NCI-H226 (cell line): ENCODE measurements at regions not wholly inside any gene's neighbourhood (a gene's known extent, or its start where the extent isn't known, plus 50 kb on each side); places are given as distances from the start of the nearest gene placed in this dataset.
"Not testable (repeated sequence)": the region's sequence is repeated elsewhere in the genome, so short reads cannot be mapped to it uniquely, and the experiment has no call there.

Experiments used
- DNase-seq: peaks from one replicate; pipeline ENCODE4 v3.0.0-alpha.2; 2015

- DNase-seq, result peak; percentile 92
Measured at GRCh38 chr4:66575008-66575696, 904.9 kb upstream of the EPHA5 start.

DNA sequence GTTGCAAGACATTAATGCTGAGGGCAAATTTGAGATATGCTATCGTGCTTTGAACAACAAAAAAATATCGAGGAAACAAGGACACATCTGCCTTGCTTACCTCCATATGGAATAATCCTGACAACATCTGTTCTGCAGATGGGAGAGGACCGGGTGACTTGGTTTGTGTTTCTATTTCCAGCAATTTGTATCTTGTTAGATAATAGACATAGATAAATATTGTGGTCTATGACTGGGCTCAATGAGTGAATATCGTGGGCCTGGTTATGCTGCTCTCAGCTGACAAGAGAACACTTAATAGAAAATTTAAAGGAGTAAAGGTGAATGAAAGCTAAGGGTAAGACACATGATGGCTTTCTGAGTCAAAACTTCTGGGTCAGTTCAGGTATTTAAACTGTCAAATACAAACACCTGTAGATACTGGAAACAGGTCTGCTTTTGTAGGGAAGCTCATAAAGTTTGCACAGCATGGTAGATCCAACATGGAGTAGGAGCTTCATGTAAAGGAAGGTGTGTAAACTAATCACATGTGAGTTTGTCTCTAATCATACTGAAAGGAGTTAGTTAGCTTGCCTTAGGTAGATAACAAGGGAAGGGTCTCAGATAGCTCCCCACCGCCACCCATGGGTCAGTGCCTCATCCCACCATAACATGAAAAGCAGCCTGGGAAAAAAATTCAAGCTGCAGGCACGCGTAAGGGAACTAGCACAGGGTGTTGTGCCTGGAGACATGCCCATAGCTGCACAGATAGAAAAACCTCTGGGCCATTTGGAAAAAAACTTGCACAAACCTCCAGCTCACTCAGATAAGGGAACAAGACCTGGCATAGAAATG, 904.1 kb upstream of the EPHA5 start:
- DNase-seq, result peak; percentile 83

DNA sequence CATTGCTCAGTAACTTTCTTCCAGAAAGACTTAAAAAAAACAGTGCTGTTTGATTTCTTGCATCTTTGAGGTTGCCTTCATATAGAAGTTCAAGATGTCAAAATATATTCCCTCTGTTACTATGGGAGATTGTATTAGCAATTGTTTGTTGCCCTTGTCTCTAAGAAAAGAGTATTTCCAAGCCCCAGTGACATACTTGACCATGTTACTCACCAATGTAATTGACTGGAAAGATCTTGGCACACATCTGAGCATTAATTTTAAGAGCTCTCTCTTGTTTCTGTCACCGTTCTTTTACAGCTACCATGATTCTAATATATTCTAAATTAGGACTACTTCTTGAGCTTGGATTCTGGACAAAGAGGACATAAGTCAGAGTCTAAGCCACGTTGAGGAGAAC, 902.7 kb upstream of the EPHA5 start:
- DNase-seq, result peak; percentile 59

GRCh38 chr4:66571145-66571695, 900.9 kb upstream of the EPHA5 start:
- DNase-seq, result no peak

DNA sequence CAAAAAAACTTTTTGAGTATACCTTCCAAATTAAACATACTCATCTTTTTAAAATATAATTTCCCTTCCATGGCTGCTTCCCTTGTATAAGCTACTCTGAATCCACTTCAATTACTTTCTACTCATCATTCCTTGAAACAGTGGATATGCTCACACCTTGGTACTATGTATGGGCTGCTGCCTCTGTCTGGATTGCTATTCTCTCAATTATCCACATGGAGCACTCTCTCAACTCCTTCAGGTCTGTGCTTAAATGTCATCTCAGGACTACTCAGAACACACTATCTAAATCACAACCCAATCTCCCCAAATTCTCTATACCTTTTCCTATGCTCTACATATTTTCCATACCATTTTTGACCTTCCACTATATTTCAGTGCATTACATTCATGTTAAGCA, 898.9 kb upstream of the EPHA5 start:
- DNase-seq, result no peak

DNA sequence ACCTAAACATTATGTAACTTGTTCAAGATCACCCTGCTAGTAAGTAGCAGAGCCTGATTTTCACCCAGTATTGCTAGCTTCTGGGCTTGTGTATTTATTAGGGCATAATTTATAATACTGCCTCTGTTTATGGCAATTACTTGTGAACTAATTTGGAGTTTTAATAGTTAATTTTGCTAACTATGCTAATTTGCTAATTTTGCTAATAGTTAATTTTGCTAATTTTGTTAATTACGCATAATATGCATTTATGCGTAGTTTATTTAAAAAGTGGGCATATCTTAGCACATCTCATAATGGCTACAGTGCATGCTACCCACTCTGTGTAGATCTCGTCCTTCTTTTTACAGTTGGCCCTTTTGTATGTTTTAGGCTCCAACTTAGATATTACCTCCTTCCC, 898.1 kb upstream of the EPHA5 start:
- DNase-seq, result no peak

DNA sequence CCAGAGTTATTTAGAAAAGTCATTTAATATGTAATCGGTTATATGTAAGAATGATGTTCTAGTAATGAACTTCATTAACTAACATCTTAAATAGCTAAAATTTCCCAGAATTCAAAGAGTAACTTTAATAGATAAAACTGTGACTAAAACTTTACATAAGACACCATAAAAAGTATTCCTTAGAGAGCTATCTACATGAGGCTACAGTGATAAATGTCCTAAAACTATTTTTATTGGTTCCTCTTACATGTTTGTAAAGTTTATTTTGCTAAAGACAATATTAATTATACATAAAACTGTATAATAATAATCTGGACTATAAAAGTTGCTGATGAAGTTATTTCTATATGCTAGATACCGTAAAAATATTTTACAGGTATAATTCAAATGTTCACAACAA, 897.7 kb upstream of the EPHA5 start:
- DNase-seq, result no peak

- no peak for DNase-seq
Measured at GRCh38 chr4:66567551-66567950, 897.3 kb upstream of the EPHA5 start.

GRCh38 chr4:66565801-66566200, 895.5 kb upstream of the EPHA5 start:
- DNase-seq, result peak; percentile 32

- DNase-seq, result peak; percentile 86
Measured at GRCh38 chr4:66564901-66565651, 894.8 kb upstream of the EPHA5 start.

GRCh38 chr4:66562276-66562806, 892.1 kb upstream of the EPHA5 start:
- no peak for DNase-seq

DNA sequence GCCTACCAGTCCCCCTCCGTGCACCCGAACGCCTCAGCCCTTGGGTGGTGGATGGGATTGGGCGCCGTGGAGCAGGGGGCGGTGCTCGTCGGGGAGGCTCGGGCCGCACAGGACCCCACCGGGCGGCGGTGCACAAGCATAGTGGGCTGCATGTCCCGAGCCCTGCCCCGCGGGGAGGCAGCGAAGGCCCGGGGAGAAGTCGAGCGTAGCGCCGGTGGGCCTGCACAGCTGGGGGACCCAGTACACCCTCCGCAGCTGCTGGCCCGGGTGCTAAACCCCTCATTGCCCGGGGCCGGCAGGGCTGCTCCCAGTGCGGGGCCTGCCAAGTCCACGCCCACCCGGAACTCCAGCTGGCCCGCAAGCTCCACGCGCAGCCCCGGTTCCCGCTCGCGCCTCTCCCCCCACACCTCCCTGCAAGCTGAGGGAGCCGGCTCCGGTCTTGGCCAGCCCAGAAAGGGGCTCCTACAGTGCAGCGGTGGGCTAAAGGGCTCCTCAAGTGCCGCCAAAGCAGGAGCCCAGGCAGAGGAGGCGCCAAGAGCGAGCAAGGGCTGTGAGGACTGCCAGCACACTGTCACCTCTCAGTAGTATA, 891.3 kb upstream of the EPHA5 start:
- DNase-seq, result not testable (repeated sequence)

- DNase-seq, result no peak
Measured at GRCh38 chr4:66558651-66559050, 888.4 kb upstream of the EPHA5 start.

DNA sequence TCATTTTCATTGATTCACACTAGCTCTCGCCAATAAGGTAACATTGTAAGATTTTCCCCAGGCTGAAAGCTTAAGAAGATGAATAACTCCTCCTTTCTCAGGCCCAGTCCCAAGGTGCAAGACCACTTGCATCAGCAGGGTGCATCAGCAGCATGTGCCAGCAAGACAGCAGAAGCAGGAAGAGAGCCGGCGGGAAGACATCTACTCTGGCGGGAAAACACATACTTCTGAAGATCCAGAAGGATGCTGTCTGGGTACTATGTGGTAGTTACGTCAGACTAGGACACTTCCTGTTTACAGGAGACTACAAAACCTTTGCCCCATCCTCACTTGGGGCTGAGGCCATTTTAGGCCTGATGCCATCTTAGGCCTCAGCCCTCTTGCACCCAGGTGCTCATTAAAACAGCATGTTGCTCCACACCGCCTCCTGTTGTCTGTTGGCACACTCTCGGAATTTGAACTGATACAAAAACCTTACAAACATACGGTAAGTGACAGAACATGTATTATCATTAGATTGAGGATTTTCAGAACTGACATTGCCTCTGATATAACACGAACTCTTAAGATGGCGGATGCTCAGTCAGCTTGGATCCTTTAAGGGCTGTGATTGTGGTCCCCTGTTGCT, 886.5 kb upstream of the EPHA5 start:
- no peak for DNase-seq

- peak; percentile 89 for DNase-seq
Measured at GRCh38 chr4:66555301-66555700, 885.0 kb upstream of the EPHA5 start.

DNA sequence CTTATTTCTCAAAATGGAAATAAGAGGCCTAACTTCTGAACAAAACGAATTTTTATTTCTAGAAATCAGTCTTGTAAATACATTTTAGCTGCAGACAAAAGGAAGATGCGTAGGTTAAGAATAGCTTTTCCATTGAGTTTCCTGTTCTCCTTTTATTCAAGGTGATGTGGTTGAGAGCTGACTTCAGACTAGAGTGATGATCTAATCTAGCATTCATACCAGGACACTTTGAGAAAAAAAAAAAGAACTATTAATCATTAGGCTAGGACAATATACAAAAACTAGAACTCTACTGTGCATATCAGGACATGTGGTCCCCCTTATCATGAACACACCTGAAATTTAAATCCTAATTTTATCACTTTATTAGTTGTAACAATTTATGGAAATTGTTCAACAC, 884.5 kb upstream of the EPHA5 start:
- peak; percentile 63 for DNase-seq

- not testable (repeated sequence) for DNase-seq
Measured at GRCh38 chr4:66545301-66545700, 875.0 kb upstream of the EPHA5 start.

DNA sequence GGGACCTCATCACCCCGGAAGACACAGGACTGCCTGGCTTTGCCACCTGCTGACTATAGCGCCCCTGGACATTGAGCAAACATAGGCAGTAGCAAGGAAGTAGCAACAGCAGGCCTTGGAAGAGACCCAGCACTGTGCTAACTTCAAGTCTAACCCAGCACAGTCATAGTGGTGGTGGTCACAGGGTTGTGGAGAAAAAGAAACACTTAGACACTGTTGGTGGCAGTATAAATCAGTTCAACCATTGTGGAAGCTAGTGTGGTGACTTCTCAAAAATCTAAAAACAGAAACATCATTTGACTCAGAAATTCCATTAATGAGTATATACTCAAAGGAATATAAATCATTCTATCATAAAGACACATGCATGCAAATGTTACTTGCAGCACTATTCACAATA, 874.0 kb upstream of the EPHA5 start:
- no peak for DNase-seq

GRCh38 chr4:66539745-66540144, 869.5 kb upstream of the EPHA5 start:
- DNase-seq, result no peak

- DNase-seq, result peak; percentile 82
Measured at GRCh38 chr4:66524781-66525180, 854.5 kb upstream of the EPHA5 start.

DNA sequence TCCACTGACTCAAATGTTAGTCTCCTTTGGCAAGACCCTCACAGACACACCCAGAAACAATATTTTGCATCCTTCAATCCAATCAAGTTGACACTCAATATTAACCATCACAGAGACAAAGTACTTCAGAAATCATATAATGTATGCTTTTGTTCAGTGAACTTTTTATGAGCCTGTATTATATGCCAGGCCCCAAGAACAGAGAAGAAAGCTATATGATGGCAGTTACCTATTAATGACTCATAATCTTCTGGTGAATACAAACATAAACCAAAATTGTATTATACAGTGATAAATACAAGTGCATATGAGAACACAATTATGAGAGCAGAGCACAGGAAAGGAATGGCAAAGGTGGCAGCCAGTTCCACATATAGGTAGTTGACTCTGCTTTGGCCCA, 852.0 kb upstream of the EPHA5 start:
- DNase-seq, result no peak

GRCh38 chr4:66516940-66517339, 846.7 kb upstream of the EPHA5 start:
- DNase-seq, result no peak
